ENCODE measurements at regions not wholly inside any gene's neighbourhood (a gene's known extent, or its start where the extent isn't known, plus 50 kb on each side); places are given as distances from the start of the nearest gene placed in this dataset.

DNA sequence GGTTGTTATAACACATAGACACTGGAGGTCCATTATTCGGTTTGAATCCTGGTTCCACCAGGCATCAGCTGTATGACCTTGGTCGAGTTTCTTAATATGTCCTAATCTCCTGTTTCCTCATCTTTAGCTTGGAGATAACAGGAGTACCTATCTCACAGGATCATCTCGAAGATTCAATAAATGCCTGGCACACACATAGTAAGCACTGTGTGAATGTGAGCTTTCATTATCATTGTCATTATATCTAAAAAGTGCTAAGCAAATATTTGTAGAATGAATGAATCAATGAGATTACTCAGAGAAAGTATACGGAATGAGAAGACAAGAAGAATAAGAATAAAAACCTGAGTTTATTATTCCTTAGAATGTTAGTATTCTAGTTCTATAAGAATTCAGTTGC lies 227.4 kb upstream of the CFAP20DC start:
- no peak for FAIRE-seq

DNA sequence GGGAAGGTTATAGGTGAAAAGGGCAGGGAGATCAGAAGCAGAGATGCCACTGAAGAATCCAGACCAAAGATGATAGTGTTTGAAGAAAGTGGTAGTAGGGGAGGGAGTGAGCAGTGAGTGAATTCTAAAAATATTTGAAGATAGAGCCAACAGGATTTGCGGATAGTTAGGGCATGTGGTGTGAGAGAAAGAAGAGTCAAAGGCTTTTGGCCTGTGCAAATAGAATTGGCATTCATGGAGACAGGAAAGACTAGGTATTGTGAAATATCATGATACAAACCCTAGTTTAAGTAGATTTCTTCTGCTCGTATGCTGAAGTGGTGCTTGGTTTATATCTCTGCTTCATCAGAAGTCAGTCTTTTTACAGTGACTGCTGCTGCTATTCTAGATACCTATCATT lies 224.2 kb upstream of the CFAP20DC start:
- FAIRE-seq: no peak

DNA sequence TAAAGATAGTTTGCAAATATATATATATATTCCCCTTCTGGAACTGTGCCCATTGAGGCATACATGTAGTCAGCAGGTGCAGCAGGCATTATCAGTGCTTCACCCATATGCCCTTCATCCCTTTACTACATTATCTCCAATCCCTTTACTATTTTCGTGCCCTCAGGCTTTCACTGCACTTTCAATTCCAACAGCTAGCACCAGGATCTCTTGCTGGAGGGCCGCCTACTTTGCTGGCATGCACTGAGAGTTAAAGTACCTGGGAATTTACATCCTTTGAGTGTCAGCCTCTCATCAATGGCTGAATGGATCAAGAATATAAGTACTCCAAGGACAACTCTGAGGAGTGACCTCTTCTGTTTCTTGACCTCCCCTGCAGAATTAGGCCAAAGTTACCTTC lies 222.1 kb upstream of the CFAP20DC start:
- no peak for FAIRE-seq

DNA sequence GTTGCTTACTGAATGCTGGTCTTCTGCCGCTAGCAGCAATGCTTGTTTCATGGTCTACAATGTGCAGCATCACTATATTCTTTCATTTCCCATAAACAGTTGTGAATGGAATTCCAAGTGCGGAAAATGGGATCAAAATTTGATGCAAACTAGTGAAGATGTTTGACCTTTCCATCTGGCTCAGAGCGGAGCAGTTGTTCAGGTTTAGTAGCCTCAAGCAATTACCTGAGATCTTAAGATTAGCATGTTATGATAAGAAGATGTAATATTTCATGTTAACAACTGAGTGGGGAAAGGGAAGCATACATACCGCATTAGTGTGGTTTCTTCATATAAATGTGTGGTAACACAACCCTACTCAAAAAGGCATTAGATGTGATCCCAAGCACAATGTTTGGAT lies 221.1 kb upstream of the CFAP20DC start:
- no peak for FAIRE-seq

DNA sequence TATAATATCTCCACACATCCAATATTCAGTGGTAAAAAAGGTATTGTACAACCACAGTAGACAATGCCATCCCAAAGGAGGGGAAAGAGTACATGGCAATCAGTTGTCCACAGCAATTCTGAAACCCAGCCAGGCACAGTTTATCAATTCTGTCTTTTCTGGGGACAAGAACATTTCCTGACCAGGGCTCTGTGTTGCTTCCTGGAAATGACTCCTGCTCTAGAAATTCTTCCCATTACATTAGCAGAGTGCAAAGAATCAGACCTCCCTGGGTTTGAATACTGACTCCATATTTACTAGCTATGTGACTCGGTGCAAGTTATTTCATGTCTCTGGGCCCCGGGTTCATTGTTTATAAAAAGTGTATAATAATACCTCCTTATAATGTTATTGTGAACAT lies 220.4 kb upstream of the CFAP20DC start:
- FAIRE-seq: no peak

DNA sequence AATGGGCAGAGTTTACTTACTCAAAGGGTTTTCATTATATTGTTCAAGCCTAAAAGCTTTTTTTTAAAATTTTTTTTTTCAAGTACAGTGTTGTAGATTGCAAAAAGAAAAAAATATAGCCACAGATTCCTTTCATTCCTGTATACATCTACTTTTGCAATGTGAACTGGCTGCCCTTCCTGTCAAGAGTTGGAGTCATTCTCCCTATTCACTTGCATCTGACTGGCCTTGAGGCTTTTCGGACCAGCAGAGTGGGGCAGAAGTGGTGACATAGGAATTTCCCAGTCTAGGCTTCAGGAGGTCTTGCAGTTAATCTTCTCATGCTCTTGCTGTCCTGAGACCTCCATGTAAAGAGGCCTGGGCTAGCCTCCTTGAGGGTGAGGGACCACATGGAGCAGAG lies 218.3 kb upstream of the CFAP20DC start:
- no peak for FAIRE-seq

DNA sequence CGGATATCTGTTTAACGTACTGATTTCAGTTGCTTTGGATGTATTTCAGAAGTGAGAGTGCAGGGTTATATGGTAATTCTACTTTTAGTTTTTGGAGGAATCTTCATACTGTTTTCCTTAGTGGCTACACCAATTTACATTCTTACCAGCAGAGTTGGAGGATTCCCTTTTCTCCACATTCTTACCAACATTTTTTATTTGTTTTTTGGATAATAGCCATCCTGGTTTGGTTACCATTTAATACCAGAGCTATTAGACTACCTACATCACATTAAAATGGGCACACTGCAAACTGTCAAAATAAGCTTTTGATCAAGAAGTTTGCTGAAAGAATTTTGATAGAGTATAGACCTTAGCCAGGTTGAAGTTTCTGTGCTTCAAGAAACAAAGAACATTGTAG lies 217.2 kb upstream of the CFAP20DC start:
- FAIRE-seq: no peak

DNA sequence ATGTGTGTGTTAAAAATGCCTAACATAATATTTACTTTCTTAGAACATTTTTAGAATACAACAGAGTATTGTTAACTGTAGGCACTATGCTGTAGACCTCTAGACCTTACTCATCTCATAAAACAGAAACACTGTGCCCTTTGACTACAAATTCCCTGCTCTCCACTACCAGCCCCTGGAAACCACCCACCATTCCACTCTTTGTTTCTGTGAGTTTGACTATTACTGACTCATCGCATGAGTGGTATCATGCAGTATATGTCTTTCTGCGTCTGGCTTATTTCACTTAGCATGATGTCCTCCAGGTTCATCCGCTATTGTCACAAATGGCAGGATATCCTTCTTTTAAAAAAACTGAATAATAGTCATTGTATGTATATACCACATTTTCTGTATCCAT lies 216.7 kb upstream of the CFAP20DC start:
- no peak for FAIRE-seq

DNA sequence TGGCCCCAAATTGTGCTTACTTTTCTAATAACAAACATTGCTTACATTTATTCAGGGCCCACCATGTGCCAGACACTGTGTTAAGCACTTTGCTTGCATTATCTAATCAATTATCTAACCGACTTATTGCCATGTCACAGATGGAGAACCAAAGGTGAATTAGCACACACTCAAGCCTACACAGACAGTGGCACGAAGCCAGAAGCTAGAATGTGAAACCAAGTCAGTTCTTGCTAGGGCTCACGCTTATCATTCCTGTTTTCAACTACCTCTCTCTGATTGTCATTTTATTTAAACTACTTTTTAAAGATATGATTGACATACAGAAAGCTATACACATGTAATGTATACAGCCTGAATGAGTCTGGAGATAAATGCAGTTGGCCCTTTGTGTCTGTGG lies 215.7 kb upstream of the CFAP20DC start:
- no peak for FAIRE-seq

DNA sequence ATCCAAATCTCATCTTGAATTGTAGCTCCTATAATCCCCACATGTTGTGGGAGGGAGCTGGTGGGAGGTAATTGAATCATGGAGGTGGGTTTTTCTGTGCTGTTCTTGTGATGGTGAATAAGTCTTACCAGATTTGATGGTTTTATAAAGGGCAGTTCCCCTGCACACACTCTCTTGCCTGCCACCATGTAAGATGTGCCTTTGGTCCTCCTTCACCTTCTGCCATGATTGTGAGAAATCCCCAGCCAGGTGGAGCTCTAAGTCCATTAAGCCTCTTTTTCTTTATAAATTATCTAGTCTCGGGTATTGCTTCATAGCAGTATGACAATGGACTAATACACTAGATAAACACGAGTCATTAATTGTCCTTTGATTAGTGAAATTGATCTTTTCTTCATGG lies 214.5 kb upstream of the CFAP20DC start:
- no peak for FAIRE-seq

DNA sequence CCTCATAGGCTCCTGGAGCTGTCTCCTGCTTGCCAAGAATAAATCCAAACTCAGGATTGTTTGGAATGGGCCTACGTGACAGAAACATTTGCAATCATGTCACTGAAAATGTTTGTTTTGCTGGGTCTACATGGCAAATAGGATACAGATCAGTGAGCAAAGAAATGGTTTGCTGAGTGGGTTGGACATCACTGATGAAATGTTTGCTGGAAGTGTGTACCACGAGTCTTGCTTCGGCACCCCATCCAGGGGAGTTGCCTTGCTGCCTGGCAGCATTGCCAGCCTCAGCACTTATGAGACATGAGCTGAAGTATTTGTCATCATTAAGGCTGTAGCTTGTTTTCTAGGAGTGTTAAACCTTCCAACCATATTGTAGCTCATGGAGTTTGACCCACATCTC lies 213.3 kb upstream of the CFAP20DC start:
- FAIRE-seq: no peak

DNA sequence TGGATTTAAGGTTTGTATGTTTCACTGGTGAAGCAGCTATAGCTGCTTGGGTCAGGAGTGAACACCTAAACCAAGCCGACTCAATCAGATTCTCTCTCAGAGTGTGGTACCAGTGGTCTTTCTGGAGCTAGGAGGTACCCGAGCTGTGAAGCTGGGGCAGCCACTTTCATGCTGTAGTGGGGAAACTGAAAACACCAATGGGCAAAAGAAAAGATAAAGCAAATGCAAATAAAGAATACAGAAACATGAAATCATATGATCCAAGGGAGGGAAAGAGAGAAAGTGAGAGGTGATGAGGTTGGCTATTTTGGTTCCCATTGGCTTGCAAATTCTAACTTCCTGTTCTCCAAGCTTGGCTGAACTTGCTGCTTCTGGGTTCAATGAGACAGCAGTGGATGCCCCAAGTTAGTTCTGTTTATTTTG lies 212.3 kb upstream of the CFAP20DC start:
- FAIRE-seq: no peak

DNA sequence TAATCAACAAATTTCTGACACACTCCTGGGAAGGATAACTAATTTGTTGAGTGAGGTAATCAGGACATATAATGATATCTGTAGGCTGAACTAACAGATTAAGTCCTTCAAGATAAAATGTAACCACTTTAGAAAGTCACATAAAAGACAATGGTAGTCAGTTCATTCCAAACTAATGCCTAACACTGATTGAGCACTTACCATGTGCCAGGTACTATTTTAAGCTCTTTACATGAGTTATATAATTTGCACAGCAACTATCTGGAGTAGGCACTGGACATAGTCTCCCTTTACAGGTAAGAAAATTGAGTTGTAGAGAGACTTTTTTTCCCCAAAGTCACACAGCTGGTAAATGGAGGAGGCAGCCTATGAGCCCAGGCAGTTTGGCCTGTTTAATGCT lies 211.2 kb upstream of the CFAP20DC start:
- FAIRE-seq: no peak

DNA sequence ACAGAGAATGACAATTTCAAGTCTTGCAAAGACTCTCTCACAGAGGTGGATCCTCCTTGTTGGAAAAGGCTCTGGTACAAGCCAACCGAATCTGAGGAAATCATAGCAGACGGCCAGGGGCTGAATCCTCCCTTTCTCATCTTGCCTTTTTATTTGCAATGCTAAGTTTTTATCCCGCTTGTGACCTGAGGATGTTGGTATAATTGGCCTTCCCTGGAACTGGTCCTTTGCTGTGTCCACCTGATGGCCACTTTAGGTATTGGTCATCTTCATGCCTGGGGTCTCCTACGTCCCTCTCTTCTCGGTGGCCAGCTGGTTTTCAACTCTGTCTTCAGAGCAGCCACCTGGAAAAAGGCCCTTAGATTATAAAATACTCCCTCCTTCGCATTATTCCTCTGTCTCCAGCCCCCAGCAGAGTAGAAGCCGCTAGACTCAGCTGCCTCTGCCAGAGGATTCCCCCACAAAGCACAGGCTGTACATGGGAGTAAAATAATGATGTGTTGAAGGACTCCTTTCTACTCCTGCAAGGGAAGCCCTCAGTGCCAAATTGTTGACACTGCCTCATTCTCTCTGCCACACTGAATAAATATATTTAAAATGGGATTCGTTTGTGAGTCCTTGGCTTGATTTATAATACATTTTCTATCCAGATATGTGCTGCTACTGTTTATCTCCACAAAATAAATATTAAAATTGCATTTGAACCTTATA lies 208.9 kb upstream of the CFAP20DC start:
- FAIRE-seq: no peak

DNA sequence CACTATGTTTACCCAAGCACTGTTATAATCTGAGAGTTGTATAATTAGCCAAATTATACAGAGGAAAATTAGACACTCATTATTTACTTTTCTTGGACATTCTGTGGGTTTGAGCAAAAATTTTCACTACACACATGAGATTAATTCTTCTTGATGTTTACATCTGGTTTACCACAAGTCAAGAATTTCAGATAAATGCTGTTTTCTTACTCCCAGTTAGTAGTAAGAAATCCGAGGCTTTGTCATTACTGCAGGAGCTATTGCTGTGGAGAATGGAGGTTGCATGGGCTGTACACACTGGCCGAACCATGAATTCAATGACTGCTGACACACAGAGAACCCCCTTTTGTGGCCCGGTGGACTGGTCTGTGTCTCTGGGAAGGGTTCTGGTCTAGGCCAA lies 207.7 kb upstream of the CFAP20DC start:
- FAIRE-seq: no peak

DNA sequence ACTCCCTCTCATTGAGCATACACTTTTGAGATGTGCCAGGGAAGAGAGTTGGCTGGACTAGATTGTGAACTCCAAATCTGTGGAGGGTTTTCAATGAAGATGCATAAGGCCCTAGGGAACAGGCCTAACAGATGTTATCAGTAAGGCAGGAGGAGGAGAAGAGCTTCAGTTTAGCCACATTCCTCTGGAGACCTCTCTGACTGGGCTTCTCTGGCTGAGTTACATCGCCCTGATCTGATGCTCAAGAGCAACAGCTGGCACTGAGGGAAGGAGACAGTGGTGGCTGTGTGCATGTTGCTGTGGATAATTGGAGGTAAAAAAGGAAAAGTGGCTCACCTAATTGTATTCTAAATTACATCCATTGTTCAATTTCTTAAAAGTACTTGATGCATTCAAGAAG lies 206.4 kb upstream of the CFAP20DC start:
- no peak for FAIRE-seq

DNA sequence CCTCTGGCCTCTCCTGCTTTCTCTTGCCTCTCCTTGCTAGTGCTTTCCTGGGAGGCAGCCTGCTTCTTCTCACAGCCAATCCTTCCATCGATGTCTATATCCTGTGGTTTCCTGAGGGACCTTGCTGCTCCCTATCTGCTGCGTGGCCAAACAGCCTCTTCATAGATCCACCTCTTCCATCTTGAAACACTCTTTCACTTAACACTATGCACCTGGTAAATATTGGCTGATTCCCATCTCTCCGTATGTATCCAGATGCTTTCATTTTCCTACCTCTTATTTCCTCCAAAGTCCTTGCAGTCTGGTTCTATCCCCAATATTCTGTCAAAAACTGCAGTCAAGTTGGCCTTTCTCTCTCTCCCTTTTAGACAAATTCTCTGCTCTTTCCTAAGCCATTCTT lies 205.2 kb upstream of the CFAP20DC start:
- FAIRE-seq: no peak

DNA sequence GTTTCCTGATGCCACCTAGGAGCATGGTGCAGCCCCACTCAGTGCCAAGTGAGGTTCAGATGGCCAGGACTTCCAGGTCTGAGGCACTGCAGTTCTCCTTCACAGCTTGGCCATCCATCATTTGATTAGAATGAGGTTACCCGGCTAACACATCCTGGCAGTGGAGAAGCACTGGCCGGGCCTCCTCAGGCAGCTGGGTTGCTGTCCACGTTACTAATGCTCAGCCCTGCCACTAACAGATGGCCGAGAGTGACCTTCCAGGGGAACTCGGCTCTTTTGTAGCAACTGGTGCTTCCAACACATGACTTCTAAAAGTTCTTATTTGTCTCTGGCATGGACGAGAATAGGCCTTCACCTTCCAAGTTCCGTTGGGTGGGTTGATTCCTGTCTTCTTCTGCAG lies 204.6 kb upstream of the CFAP20DC start:
- FAIRE-seq: no peak

DNA sequence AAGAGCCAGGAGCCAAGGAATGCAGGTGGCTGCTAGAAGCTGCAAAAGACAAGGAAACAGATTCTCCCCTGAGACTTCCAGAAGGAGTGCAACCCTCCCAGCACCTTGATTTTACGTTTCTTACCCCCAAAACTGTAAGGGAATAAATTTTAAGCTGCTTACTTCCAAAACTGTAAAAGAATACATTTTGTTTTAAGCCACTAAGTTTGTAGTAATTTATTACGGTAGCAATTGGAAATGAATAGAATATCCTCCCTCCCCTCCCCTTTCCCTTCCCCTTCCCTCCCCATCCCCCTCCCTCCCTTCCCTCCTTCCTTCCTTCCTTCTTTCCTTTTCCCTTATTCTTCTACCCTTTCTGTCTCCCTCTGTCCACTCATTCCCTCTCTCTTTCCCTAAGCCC lies 203.7 kb upstream of the CFAP20DC start:
- no peak for FAIRE-seq

DNA sequence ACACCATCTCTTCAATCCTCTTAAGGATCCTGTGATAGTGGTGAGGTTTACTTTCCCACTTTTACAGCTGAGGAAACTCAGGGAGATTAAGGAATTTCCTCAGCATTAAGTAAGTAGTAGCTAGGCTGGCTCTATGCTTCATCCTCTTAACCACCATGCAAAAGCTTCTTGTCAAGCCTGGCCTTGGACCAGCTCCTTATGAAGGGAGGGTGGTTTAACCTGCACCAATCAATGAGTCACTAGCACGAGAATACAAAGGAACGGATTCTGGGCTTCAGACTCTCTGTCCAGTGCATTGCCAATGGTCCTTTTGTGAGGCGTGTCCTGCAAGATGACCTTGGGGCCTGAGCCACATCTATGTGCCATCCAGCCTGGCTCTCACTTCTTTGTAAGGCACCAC lies 202.0 kb upstream of the CFAP20DC start:
- no peak for FAIRE-seq

DNA sequence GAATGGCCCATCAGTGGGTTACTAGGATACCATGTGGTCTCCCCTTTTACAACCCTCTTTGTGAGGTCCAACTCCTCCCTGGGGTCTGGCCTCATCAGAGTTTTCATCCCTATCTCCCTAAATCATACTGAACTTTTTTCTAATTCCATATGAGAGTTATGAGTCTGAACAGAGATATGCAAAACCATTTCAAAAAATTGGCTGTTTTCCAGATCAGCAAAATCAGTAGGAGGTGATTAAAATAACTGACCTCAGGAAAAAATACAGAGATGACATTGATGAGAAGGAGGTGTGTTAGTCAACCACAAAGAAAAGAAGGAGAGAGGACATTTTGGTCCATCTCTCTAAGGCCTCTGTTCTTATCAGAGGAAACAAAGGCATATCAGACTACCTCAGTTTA lies 200.8 kb upstream of the CFAP20DC start:
- FAIRE-seq: no peak

DNA sequence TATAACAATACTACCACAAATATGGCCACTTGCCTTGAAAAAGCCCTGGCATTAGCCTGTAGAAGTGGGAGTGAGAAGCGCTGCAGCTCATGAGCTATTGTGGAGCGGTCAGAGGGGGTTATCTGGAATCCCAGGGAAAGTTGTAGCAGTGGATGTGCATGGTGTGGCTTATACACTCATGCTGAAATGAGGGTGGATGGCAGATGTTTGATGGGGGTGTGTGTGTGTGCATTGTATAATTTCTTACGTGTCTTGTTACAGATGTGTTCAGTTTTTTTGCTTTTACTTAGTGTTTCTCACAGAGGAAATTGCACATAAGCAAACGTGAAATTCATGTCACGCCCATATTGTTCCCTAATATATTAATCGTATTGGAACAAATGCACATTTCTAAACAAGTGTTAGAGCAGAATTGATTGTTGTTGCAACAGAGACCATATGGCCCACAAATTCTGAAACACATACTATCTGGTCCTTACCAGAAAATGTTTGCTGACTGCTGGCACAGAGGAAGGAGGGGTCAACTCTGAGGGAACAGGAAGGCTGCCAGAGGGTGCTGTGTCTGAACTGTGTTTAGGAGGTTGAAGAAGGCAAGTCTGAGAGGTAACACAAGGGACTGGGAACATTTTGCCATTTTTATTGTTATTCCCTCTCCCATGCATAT lies 200.0 kb upstream of the CFAP20DC start:
- no peak for FAIRE-seq

DNA sequence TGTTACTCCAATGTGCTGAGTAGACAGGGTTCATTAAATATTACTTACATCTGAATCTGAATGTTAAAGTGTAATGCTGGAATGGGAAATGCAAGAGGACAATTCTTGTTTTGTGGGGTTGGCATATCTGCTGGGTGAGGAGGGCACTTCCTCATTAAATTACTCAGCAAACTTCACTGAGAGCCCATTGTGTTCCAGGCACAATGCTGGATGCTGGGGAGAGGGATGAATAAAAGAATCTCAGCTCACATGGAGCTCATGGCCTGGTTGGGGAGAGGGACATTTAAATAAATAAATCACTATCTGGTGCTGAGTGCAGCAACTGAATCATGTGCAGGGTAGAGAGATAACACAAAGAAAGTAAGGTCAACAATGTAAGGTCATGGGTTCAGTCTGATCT lies 199.2 kb upstream of the CFAP20DC start:
- FAIRE-seq: no peak

DNA sequence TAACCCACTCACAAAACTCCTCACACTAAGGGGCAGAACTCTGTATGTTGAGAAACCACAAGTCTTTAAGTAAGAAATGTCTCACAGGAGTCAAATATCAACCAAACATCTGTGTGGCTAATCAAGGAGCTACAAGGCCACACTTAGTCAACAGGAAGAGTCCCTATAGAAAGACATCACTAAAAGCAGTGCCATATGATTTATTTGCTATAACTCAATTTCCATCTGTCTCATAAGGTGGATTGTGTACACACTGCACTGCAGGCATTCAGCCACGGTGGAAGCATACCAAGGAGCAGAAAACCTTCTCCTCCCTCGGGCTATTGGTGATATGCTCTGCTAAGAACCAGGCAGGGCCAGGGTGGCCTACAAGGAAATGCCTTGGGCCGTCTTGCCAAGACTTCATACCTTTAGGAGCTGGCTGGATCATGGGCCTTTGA lies 197.6 kb upstream of the CFAP20DC start:
- no peak for FAIRE-seq

All from TTC549 (cell line).